Posterior vena cava (tissue), 2 donors: ENCODE measurements at regions not wholly inside any gene's neighbourhood (a gene's known extent, or its start where the extent isn't known, plus 50 kb on each side); places are given as distances from the start of the nearest gene placed in this dataset.

Source experiments
- DNase-seq: peaks from one replicate; pipeline ENCODE4 v3.0.0-alpha.2; 2020; ENCODE audit warnings: low spot score
- intact Hi-C, 2 donors: fragments of 100-400 bp; cut with DNase I; formaldehyde crosslinking; loops; one replicate each; pipeline versions ENCODE4 v1.14.1 to v1.14.2; 2022 to 2023
- donor health status: DM: yes; HTN: yes; CAD: no.
- donor health status: DM: yes; HTN: yes; CAD: no.

DNA sequence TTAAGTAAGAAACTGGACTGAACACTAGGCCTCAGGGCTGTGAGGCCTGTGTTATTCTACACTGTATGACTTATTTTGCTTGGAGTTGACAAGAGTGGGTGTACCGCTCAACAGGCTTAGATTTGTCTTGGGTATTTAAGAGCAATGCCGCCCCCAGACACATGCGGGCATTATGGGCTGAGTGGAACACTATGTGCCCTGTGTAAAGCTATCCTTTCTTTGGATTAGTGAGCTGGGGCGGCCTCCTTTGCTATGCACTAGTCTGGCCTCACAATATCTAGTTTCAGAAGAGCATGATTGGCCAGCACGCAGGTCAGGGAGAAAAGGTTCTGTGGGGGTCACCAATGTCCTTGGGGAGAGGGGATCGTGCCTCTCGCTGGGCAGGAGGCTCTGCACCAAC lies 206.3 kb upstream of the GDNF start:
- DNase-seq: no peak

DNA sequence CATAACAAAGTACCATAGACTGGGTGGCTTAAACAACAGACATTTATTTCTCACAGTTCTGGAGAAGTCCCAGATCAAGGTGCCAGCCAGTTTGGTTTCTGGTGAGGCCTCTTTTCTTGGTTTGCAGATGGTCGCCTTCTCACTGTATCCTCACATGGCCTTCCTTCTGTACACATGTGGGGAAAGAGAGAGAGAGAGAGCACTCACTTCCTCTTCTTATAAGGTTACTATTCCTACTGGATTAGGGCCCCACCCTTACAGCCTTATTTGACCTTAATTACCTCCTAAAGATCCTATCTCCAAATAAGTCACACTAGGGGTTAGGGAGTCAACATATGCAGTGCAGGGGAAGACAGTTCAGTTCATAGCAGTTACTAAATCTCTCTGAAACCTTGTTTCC lies 205.6 kb upstream of the GDNF start:
- intact Hi-C loops: no loop called here
- DNase-seq: no peak

More for the DNA sequence above, 206.3 kb upstream of the GDNF start:
- intact Hi-C loops: no loop called here

GRCh38 chr5:38039826-38040225 lies 200.0 kb upstream of the GDNF start:
- intact Hi-C loops: loop anchor here in 1 of 2 donors (5.0 kb wide), 1 partner anchor 403 kb away; no protein-coding TSS in a partner anchor
- no peak for DNase-seq

DNA sequence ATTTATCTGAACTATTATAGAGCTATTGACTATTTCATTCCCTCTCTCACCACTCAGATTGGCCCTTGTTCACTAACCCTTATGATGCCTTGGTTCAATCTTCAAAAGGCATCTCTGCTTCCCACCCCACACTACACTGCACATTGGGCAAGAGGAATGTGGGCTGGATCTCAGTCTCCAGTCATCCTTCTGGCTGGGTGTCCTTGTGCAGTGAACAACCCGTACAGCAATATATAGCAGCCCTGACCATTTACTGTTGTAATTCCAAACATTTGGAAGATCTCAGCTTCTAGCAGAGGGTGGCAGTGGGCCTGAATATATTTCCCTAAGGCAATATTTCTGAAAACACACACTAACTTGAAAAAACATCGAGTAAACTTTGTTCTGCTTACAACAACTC lies 199.2 kb upstream of the GDNF start:
- DNase-seq: no peak

DNA sequence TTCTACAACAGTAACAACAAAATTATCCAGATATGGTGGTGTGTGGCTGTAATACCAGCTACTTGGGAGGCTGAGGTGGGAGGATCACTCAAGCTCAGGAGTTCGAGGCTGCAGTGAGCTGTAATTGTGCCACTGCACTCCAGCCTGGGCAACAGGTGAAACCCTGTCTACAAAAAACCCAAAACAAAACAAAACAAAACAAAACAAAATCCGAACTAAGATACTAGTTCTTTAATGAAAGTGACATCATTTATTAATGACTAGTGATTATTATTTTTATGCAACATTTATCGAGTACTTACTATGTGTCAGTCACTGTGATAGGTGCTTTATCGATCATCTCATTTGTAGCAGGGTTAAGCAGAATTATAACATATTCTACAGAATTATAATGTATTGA lies 196.9 kb upstream of the GDNF start:
- intact Hi-C loops: loop anchor here in 1 of 2 donors (2.0 to 5.0 kb wide), 2 partner anchors 70 to 399 kb away; no protein-coding TSS in a partner anchor
- DNase-seq: no peak

More for the DNA sequence above, 199.2 kb upstream of the GDNF start:
- intact Hi-C loops: loop anchor here in 1 of 2 donors (5.0 kb wide), 1 partner anchor 402 kb away; no protein-coding TSS in a partner anchor

DNA sequence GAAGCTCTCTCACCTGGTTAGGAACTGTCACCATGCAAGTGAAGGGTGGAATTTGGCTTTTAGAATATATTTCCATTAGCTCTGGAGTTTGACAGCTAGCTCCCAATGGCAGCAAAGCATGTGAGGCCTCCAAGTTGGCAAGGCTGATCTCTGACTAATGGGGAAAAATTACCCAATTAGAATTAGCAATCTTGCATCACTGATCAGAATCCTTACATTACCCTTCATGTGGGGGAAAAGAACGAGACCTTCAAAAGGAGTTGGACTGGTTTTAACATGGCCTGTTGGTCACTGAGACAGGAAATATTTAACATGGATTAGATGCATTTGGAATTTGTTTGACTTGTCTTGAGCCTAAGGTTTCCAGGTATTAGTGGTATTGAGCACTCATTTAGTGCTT lies 192.3 kb upstream of the GDNF start:
- intact Hi-C loops: no loop called here
- no peak for DNase-seq

GRCh38 chr5:38031304-38031703 lies 191.5 kb upstream of the GDNF start:
- intact Hi-C loops: no loop called here
- no peak for DNase-seq

DNA sequence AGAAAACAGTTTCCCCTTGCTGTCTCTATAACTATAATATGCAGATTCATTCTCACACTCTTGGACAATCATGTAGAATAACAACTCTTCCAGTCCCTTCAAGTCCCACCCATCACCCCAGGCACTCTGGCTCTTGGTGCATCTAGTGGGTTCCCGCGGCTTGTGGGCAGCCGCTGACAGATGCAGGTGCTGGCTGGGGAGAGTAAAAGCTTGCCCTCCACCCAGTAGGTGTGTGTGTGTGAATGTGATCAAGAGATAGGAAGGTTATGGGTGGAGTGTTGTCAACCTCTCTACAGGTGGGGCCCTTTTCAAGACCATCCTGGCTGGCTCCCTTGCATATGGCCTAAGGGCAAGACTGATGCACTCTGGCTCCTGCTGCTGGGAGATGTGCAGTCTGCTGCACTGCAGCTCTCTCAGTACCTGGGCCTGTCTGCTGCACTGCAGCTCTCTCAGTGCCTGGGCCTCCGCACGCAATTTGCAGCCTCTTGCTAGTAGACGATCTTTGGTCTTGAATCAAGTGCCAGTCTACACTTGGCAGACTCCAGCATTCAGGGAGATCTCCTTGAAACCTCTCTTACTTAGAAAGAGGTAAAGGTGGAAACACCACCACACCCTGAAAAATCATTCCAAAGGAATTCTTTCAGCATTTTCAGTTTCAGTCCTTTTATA lies 189.7 kb upstream of the GDNF start:
- intact Hi-C loops: no loop called here
- no peak for DNase-seq

GRCh38 chr5:38023799-38024198 lies 184.0 kb upstream of the GDNF start:
- no peak for DNase-seq
- intact Hi-C loops: no loop called here

- intact Hi-C loops: no loop called here
- no peak for DNase-seq
Observed at GRCh38 chr5:38023371-38023770, 183.5 kb upstream of the GDNF start.

DNA sequence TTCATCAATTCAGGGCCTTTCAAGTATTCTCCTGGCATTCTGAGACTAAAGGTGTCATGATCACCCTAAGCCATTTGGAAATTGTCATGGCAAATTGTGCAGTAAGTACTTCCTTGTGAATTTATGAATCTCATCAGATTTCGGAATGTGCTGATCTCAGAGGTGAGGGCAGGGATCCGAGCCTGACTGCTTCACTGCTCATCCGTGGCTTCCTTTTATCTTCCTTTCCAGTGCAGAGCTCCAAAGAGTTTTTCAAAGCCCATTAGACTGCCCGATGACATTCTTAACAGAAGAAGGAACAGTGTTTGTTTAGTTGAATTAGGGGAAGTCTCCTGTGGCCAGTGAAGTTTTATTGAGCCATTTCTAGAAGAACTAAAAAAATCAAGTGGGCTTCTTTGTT lies 182.8 kb upstream of the GDNF start:
- DNase-seq: no peak
- intact Hi-C loops: no loop called here

DNA sequence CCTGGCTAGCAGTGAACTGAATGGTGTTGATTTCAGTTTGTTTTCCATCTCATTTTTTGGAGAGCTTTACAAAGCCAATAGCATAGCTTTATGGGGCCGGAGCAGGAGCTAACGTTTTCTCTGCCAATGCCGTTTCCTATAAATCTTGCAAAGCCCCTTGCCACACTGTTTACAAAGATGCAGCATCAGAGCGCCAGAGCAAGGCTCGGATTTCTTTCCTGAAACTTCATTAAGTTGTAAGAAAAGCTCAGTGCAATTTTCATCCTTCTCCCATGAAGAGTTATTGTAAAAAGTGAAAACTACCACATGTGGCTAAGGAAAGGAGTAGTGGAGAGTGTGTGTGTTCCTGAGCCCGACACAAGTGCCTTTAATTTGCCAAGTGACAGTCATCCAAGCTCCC lies 178.2 kb upstream of the GDNF start:
- no peak for DNase-seq
- intact Hi-C loops: no loop called here

GRCh38 chr5:38013107-38013506 lies 173.3 kb upstream of the GDNF start:
- DNase-seq: no peak
- intact Hi-C loops: no loop called here

GRCh38 chr5:38011668-38012188 lies 171.9 kb upstream of the GDNF start:
- DNase-seq: no peak
- intact Hi-C loops: no loop called here

- no peak for DNase-seq
- intact Hi-C loops: no loop called here
Observed at GRCh38 chr5:38009749-38010358, 170.0 kb upstream of the GDNF start.

DNA sequence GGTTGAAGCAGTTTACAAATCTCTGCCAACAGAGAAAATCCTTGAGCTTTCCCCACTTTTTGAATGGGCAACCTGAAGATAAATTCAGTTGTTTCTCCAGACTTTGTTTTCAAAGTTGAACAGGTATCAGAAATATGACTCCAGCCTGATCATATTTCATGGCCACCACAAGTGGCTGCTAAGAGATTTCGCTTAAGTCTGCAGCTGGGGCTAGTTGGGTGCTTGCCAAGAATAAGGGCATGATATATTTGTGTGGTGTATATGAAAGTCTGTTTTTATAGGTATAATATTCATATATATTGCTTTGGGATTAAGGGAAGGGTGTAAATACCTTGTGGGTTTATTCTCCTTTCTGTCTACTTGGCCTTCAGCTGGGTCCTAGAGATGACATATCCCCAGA lies 168.4 kb upstream of the GDNF start:
- intact Hi-C loops: no loop called here
- no peak for DNase-seq

DNA sequence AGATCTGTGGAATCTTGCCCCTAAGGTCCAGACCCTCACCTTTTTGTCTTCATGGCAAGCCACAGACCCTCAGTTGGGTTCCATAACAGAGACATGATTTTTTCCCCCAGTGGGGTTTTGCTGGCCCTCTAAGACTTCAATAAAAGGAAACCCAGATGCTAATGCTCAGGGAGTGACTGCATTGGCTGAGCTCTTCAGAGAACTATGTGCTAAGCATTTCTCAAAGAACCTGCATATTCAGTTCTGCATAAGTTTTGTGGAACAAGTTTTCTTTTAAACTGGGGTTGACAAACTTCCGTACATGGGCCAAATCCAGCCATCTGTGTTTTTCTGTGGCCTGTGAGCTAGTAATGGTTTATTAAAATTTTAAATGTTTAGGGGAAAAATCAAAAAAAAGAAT lies 159.8 kb upstream of the GDNF start:
- intact Hi-C loops: no loop called here
- no peak for DNase-seq

GRCh38 chr5:37996918-37997317 lies 157.1 kb upstream of the GDNF start:
- DNase-seq: no peak
- intact Hi-C loops: no loop called here

DNA sequence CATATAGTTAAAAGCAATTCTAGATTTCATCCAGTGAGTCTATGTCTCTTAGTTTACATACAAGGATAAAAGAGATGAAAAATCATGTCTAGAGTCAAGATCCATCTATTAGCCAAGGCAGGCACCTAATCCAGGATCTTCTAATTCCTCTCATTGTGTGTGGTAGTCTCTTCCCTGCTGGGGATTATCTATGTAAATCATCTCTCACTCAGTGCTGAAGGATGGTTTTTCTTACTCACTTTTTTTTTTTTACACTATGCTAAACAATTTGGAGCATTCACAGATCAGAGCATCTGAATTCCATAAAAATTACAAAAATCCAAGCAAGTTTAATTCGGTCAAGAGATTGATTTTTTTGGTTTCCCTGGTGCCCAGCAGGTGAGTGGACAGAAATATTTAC lies 154.9 kb upstream of the GDNF start:
- intact Hi-C loops: no loop called here
- DNase-seq: no peak

GRCh38 chr5:37991301-37992299 lies 151.8 kb upstream of the GDNF start:
- no peak for DNase-seq
- intact Hi-C loops: no loop called here
